ENCODE measurements at regions not wholly inside any gene's neighbourhood (a gene's known extent, or its start where the extent isn't known, plus 50 kb on each side); places are given as distances from the start of the nearest gene placed in this dataset.

GRCh38 chr2:195450552-195451113, 206.4 kb upstream of the SLC39A10 start:
- RAD21 ChIA-PET (ENCODE audit: low non-redundant PET in 1 of 2, low total read pairs in 2 of 2, uncharacterized antibody in 2 of 2, unreplicated experiment in 2 of 2), result no interaction called here
- Histone ChIP-seq H3K79me2 (ENCODE audit: insufficient read depth, low read length) (no peaks in the 10 kb centered on the region), H3K9me3 (ENCODE audit: control insufficient read depth in 1 of 2, insufficient read depth in 1 of 2, low read depth in 1 of 2, low read length in 2 of 2) (no peaks in the 10 kb centered on the region), H3K9me2 (ENCODE audit: insufficient read depth) (no peaks in the 10 kb centered on the region), H3K9ac (ENCODE audit: low read length) (no peak overlapping the region), H2AFZ (ENCODE audit: low read depth, low read length, poor library complexity, severe bottlenecking) (no peak overlapping the region), H3K27me3 (ENCODE audit: insufficient read depth, low read length) (no peaks in the 10 kb centered on the region), H4K20me1 (ENCODE audit: insufficient read depth) (no peaks in the 10 kb centered on the region), H3K4me1 (ENCODE audit: control insufficient read depth in 1 of 2, insufficient read depth in 2 of 2, low read length in 2 of 2) (peaks cover 0 to 9% of the 10 kb centered on the region in 2 experiments; a peak in 1 of 4 replicates), H3K4me2 (ENCODE audit: low read length) (no peak overlapping the region), H3K4me3 (replicated peaks in 1 of 2; ENCODE audit: low read depth in 1 of 2, low read length in 2 of 2) (no peak overlapping the region), H3K36me3 (ENCODE audit: control insufficient read depth in 1 of 2, insufficient read depth in 2 of 2, low read length in 2 of 2) (no peaks in the 10 kb centered on the region), H3K27ac (ENCODE audit: low read depth, low read length) (no peak overlapping the region)
- DNase-seq (ENCODE audit: low read depth, low spot score) (no peak), ATAC-seq (no peak)
- TF ChIP-seq POLR2A (IDR thresholded peaks at IDR 0.05; ENCODE audit: borderline replicate concordance, extremely low read depth, insufficient read depth, insufficient read length), result no peak
- TF ChIP-seq CEBPB (IDR thresholded peaks at IDR 0.05; ENCODE audit: low read depth), result no peak
- TF ChIP-seq SIN3A (IDR thresholded peaks at IDR 0.05; ENCODE audit: low read depth), result no peak
- no peak for TF ChIP-seq EZH2phosphoT487 (IDR thresholded peaks at IDR 0.05; ENCODE audit: borderline replicate concordance)
- no peak for TF ChIP-seq SP1 (IDR thresholded peaks at IDR 0.05; ENCODE audit: low read depth)
- no peak for TF ChIP-seq ZNF274 (IDR thresholded peaks at IDR 0.05; ENCODE audit: low read depth, low read length)
- TF ChIP-seq ELF1 (IDR thresholded peaks at IDR 0.05; ENCODE audit: borderline replicate concordance, low read depth), result no peak
- TF ChIP-seq RAD21 (IDR thresholded peaks at IDR 0.05; ENCODE audit: low read depth), result no peak
- TF ChIP-seq TCF7L2 (IDR thresholded peaks at IDR 0.05; ENCODE audit: borderline replicate concordance, extremely low read depth, insufficient read depth, insufficient read length), result no peak
- TF ChIP-seq ZFX (IDR thresholded peaks at IDR 0.05), result no peak
- no peak for TF ChIP-seq JUND (IDR thresholded peaks at IDR 0.05)
- no peak for TF ChIP-seq SRF (IDR thresholded peaks at IDR 0.05; ENCODE audit: low read depth)
- no peak for TF ChIP-seq CTCF (IDR thresholded peaks at IDR 0.05 in 2 of 3, conservative IDR thresholded peaks at IDR 0.05 in 1 of 3; ENCODE audit: borderline replicate concordance in 1 of 3, insufficient read depth in 1 of 3, low read depth in 2 of 3, low read length in 2 of 3)
- no peak for TF ChIP-seq CBX3 (IDR thresholded peaks at IDR 0.05; ENCODE audit: low read depth)
- no peak for TF ChIP-seq FOSL1 (IDR thresholded peaks at IDR 0.05; ENCODE audit: low read depth)
- TF ChIP-seq, protein P1, sequence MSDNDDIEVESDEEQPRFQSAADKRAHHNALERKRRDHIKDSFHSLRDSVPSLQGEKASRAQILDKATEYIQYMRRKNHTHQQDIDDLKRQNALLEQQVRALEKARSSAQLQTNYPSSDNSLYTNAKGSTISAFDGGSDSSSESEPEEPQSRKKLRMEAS (IDR thresholded peaks at IDR 0.05), result no peak
- TF ChIP-seq EZH2 (IDR thresholded peaks at IDR 0.05), result no peak
- TF ChIP-seq ATF3 (IDR thresholded peaks at IDR 0.05), result no peak
- POLR2A ChIA-PET, result no interaction called here
- BruUV-seq (replicated peaks), result no TSS peak
- intact Hi-C loops (cut with micrococcal nuclease), result no loop called here
- CTCF ChIA-PET, result no interaction called here

All from HCT116 (cell line).